Uterus (tissue), 2 donors: ENCODE measurements at regions not wholly inside any gene's neighbourhood (a gene's known extent, or its start where the extent isn't known, plus 50 kb on each side); places are given as distances from the start of the nearest gene placed in this dataset.

Experiments used
- POLR2A ChIP-seq, 2 donors: fragments of 450-650 bp; IDR thresholded peaks; one replicate each; pipeline ENCODE4 v1.6.1; 2016; ENCODE audit warnings: antibody characterized with exemption in 2 of 2, mild to moderate bottlenecking in 1 of 2, moderate library complexity in 1 of 2
- TF ChIP-seq, protein P1 (sequence below), 4 experiments: fragments of 200-600 bp in 2 of 4; fragments of 450-650 bp in 2 of 4; sonication (generic) in 2 of 4; IDR thresholded peaks; one replicate each; pipeline ENCODE4 v1.5.1; 2016 to 2019; ENCODE audit warnings: antibody characterized with exemption in 4 of 4, mild to moderate bottlenecking in 2 of 4, moderate library complexity in 1 of 4

DNA sequence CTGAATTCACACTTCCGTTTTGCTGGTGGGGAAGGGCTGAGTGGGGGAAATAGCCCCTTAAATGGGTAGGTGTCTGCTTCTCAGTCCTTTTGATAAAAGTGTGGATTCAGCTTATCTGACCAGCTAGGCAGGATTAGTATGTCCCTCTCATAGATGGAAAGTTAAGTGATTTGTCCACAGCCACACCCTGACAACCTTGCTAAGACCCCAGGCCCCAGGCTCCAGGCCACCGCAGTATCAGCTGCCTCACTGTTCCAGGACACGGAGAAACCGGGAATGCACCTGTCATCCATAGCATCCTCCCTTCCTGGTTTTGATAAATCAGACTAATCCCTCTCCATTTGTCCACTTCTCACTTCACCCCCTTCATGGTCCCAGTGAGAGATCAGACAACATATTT lies 197.7 kb downstream of the USP12 start:
- TF ChIP-seq, protein P1, sequence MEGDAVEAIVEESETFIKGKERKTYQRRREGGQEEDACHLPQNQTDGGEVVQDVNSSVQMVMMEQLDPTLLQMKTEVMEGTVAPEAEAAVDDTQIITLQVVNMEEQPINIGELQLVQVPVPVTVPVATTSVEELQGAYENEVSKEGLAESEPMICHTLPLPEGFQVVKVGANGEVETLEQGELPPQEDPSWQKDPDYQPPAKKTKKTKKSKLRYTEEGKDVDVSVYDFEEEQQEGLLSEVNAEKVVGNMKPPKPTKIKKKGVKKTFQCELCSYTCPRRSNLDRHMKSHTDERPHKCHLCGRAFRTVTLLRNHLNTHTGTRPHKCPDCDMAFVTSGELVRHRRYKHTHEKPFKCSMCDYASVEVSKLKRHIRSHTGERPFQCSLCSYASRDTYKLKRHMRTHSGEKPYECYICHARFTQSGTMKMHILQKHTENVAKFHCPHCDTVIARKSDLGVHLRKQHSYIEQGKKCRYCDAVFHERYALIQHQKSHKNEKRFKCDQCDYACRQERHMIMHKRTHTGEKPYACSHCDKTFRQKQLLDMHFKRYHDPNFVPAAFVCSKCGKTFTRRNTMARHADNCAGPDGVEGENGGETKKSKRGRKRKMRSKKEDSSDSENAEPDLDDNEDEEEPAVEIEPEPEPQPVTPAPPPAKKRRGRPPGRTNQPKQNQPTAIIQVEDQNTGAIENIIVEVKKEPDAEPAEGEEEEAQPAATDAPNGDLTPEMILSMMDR (IDR thresholded peaks at IDR 0.05) = no peak
- no peak for TF ChIP-seq POLR2A (IDR thresholded peaks at IDR 0.05)
